Mucosa of gallbladder (tissue), 1 donor: ENCODE measurements at regions not wholly inside any gene's neighbourhood (a gene's known extent, or its start where the extent isn't known, plus 50 kb on each side); places are given as distances from the start of the nearest gene placed in this dataset.
"Not testable (repeated sequence)": the region's sequence is repeated elsewhere in the genome, so short reads cannot be mapped to it uniquely, and the experiment has no call there.

ENCODE experiments used
- DNase-seq: peaks from one replicate; pipeline ENCODE4 v3.0.0-alpha.2; 2020; ENCODE audit warnings: low spot score
- donor health status: DM: no; HTN: no; CAD: no.

DNA sequence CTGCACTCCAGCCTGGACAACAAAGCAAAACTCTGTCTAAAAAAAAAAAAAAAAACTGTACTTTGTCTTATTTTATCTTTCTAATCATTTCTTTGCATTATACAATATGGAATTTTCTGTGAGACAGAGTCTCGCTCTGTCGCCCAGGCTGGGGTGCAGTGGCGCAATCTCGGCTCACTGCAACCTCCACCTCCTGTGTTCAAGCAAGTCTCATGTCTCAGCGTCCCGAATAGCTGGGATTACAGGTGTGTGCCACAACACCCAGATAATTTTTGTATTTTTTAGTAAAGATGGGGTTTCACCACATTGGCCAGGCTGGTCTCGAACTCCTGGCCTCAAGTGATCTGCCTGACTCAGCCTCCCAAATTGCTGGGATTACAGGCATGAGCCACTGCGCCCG lies 90.0 kb downstream of the MRPL14 start:
- DNase-seq = not testable (repeated sequence)

DNA sequence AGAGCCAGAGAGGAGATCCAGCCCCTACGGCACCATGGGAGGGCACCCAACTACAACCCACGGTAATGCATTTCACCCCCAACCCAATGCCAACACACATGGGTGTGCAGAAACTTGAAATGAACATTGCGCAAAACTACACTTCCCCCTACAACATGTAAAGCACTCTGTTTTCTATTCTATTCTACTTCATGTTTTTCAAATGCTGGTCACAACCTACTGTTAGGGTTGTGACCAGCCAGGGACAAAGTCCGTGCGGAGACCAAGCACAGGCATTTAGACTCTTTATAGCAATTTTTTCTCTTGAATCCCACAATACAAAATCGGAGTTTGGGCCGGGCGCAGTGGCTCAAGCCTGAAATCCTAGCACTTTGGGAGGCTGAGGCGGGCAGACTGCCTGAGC lies 90.6 kb downstream of the MRPL14 start:
- no peak for DNase-seq

DNA sequence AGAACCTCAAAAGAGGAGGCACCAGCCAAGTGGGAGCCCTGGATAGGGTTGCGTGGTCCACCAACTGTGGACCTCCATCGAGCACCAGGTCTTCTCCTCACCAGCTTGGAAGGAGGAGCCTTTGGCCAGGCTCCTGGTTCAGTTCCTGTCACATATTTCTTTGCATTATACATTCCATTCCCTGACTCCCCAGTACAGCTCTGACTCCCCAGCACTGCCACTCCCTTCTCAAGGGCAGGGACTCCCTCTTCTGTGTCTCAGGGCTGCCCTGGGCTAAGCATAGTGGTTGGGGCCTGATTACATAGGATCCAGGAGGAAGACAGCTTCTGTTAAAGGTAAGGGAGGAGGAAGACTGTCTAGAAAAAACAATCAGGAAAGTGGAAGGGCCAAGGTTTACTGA lies 91.1 kb downstream of the MRPL14 start:
- no peak for DNase-seq

DNA sequence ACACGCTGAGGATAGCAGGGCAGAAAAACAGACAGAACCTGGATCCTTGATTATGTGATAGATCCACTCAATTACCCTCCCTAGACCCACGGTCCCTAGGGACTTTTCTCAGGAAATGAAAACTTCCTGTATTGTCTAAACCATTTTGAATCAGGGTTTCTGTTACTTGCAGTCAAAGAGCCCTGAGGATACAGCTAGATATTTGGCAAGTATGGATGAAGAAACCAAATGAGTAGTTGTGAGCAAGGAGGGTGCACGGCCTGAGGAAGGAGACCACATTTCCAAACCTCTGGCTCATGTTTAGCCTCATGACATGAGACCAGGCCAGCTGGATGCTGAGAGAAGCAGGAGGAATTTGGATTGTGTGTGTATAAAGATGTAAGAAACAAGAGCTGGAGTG lies 91.6 kb downstream of the MRPL14 start:
- DNase-seq = no peak

DNA sequence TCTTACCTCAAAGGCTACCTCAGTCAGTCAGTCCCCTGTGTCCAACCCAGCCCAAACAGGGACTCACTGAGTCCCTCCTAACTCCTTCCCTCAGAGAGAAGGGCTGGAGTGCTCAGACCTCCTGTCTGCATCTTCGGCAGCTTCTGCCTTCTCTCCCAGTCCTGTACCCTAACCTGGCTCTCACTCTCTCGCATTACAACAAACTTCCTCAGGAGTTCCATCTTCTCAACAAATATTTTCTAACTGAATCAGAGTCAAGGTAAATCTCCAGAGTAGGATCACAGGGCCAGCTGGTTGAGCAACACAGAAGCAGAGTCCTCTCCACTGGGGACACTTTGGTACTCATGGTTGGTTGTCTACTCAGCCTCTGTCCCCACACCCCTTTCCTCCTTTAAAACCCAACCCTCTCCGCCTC lies 92.3 kb downstream of the MRPL14 start:
- DNase-seq = no peak

DNA sequence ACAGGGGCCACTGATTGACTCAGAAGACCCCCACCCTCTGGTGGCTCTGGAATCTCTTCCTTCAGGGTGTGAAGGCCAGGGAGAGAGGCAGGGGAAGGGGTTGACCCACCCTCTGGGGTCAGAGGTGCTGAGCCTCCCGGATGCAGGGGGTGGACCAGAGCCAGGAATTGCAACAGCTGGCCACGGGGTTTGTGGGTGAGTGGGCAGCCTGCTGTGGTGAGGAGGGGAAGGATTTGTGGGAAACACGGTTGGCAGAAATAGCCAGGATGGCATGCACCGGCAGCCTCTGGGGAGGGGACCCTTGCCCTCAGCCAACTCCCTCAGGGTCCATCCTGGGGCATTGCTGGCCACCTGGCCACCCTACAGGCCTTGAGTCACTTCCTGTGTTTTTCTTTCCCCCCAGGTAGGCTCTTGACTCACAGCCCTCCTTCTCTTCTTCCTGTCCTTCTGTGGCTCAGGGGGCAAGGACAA lies 92.8 kb downstream of the MRPL14 start:
- DNase-seq = no peak

DNA sequence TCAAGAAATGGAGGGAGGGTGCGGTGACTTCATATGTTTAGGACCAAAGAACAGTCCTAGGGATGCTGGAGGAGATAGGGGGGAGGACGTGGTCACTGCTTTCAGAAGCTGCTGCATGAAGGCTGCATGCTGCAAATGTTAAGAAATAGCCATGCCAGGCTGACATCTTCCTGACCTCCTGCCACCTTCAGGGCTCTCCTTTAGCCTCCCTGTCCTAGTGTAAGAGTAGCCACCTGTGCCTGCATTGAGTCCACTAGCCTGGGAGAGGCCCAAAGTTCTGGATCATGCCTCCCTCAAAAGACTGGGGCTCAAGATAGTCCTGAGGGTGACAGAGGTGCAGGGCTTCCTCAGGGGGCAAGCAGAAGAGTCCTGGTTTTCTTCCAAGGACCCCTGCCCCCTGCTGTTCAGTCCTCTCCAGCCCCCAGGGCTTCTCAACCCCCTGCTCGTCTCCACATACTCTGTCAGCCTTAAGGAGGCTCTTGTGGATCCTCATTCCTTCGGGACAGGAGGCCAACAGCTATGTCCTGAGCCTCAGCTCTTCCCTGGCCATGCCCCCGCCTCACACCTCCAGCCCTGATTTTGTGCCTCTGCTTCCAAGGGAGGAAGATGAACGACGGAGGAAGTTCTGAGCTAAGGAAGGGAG lies 96.3 kb downstream of the MRPL14 start:
- DNase-seq = no peak

DNA sequence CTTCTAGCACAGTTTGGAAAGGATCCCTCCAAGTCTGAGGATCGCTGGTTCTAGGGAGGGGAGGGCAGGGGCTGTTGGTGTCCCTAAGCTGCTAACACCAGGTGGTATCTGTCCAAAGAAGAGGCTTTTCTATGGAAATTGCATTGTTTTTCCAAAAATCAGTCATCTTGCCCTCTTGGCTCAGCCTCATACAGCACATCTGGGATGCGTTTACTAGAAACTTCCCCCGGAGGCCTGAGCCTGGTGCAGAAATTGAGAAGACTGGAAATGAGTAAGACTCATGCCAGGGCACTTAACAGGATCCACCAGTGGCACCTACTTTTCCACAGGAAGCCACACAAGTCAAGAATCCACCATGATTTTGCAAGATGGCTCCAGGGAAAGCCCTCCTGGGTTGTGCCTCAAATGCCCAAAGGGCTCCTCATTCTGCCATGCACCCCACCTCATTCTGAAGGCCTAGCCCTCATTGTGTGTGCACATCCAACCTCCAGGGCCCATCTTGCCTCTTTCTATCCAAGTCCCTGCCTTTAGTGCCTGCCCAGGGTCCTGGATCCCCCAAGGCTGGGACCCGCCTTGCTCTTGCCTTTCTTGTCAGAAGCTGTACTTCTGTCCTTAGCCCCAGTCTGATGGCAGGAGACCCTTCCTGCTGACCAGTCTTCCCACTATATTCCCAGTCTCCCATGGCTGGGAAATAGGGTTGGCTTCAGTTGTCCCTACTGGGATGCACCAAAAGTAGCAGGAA lies 97.6 kb downstream of the MRPL14 start:
- DNase-seq = no peak

DNA sequence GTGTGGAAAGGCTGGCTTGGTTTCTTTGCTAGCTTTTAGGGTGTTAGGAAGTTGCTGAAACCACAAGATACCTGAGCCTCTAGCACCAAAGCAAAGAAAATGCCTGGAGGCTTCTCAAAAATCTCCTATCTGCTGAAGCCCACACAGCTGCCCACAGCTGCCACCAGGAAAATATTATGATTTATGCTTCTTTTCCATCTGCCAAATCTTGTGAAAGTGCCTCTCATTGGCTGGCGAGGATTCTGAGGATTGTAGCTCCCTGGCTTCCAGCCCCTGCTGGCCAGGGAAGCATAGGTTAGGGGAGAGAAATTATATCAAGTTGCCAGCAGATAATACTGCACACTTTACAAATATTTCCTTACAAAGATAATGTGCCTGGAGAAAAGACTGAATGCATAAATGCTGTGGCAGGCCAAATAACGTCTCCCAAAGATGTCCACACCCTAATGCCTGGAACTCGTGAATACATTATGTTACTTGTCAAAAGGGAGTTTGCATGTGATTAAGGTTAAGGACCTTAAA lies 98.4 kb downstream of the MRPL14 start:
- DNase-seq = no peak

DNA sequence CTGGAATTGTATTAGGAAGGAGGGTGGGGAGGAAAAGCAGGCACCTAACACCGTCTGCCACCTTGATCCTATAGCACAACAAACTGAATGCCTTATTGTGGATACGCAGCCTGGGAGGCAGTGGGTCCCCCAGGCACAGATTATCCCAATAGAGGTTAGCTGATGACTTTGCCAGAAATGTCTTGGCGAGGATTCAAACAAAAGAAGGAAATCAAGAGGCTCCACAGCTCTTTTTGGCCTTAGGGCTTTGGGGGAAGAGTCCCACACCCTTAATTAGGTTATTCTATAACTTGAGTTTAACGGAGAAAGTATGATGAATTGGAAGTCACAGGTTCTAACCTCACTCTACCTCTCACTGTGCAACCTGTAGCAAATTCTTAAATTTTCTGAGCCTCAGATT lies 102.0 kb downstream of the MRPL14 start:
- no peak for DNase-seq

DNA sequence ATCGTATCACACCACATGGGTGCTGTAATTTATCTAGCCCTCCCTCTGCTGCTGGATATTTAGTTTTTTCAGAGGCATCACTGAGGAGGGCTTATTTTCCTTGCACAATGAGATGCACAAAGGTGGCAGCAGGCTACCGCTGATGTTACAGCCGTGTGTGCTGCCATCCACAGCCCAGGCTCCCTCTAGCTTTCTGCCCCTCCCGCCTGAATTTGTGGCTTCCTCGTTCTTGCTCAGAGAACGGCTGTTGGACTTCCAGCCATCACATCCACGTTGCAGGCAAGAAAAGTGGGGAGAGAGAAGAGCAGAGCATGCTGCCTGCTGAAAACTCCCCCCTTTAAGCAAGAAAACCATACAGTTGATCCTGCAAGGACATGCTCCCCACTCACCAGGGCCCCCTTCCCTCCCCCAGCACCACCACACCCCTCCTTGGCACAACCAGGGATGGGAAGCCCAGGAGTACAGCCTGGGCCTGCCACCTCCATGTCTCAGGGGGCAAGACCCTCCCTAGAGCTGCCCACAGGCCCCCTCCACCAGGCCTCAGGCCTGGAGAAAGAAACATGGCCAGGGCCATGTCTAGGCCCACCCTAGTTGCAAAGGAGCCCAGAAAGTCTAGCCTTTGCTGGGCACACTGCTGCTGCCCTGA lies 102.6 kb downstream of the MRPL14 start:
- DNase-seq = no peak

DNA sequence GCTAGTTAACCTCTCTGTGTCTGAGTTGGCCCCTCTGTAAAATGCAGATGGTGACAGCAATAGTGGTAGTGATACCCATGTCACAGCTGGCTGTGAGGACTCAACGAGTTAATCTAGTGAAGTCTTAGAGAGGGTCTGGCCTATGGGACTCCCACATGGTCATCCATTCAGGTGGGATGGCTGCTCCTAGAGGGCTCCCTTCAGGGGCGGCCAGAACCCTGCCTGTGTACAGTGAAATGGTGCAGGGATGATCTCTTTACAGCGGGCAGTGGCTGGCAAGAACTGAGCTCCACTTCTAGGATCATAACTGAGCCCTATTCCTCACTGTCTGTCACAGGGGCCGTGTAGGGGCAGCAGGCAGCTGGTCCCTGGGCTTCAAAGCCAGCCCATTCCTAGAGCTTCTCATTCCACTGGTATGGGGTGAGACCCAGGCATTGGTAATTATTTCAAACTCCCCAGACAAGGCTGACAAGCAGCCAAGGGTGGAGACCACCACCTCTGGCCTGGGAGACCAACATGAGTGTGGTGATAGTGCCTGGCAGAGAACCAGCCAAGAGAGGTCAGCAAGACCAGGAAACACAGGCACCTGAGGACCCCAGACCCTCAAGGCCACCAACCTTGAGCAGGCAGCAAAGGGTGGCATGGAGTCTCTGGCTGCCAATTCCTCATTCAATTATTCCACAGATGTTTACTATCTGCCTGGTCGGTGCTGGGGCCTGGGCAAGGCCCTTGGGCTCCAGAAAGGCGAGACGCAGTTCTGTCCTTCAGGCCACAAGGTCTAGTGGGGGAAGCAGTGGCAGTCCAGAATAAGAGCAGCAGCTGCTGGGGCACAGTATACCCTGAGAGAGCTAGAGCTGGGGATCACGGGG lies 103.4 kb downstream of the MRPL14 start:
- no peak for DNase-seq

DNA sequence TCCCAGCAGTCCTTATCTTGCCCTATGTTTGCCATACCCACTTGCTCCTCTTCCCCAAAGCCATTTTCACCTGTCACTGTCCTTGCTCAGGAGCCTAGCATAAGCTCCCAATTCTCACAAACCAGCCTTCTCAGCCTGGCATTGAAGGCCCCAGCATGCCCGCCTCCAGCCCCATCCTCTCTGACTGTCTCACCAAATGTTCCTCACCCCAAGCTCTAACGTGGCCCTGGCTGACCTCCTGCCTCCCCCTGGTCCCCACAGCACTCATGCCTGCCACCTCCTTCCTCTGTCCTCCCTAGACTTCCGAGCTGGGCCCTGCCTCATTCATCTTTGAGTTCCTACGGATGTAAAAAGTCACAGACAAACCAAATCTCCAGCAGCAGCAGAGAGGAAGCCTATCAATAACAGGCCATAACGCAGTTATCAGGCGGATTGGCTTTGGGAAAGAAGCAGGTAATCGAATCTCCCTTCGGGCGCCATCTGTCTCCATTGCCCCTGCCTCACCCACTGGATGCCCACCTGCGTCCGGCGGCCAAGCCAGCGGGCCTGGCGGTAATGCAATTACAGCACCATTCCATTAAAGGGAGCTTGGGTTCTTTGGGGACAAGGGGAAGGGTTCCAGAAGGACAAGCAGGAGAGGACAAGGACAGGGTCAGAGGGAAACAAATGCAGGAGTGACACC lies 104.4 kb downstream of the MRPL14 start:
- DNase-seq = no peak

DNA sequence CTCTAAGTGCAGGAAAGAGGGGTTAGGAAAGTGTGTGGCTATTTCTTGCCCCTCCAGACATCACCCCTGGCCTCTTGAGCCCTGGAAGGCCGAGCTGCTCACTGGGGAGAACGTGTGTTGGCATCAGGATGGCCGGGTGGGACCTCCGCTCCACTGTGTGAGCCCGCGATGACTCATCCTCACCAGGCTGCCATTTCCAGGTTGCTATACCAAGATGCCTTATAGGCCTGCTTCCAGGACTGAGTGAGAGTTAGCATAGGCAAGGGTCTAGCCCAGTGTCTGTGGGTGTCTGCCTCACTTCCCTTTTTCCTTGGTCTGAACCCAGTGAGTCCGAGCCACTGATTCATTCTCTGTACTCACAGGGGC lies 105.0 kb downstream of the MRPL14 start:
- DNase-seq = no peak

DNA sequence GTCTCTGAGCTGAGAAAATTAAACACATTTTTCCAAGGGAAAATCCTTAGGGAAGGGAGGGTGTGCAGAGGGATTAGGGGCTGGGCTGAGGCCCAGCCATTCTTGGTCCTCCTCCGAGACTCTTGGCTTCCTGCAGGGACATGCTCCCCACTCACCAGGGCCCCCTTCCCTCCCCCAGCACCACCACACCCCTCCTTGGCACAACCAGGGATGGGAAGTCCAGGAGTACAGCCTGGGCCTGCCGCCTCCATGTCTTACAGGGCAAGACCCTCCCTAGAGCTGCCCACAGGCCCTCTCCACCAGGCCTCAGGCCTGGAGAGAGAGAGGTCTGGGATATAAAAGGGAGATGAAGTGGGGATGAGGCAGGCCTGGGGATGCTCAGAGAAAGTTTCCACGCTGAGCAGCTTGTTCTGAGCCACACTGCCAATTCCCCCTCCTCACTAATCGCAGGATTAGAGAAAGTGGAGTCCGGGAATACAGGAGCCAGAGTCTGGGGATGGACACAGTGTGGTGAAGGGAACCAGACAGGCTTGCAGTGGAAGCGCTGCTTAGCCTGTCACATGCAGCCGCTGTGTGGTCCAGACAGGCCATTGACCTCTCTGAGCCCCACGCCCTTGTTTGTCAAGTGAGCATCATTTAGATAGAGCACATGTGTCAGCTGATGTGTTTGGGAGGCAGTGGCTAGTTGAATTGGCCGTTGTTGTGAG lies 105.5 kb downstream of the MRPL14 start:
- DNase-seq = no peak

DNA sequence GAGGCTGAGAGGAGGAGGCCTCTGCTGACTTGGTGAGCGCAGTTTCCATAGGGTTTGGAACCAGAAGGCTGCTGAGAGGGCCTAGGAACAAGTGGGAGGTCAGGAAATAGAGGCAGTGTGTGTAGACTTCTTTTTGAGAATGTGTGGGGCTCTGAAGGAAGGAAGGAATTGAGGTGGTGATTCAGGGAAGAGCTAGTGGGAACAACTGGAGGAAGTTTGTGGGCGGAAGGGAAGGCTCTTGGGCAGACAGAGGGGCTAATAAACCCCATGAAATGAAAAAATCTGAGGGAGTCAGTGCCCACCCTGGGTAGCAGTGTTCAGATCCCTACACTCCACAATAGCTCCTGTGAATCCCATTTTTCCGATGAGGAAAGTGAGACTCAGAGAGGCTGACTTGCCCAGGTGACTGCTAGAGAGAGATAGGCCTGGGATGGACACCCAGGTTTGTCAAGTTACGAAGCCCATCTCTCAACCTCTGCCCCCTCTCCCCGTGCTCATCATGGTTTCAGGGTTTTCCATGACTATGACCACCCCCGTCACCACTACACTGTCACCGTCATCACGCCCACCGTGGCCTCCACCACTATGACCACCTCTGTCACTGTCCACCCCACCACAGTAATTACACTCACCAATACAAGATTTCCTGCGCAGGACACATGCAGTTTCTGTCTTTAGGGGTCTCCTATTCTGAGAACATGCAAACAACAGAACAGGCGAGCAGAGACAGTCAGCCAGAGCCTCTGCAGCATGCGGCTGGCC lies 106.4 kb downstream of the MRPL14 start:
- DNase-seq = no peak

DNA sequence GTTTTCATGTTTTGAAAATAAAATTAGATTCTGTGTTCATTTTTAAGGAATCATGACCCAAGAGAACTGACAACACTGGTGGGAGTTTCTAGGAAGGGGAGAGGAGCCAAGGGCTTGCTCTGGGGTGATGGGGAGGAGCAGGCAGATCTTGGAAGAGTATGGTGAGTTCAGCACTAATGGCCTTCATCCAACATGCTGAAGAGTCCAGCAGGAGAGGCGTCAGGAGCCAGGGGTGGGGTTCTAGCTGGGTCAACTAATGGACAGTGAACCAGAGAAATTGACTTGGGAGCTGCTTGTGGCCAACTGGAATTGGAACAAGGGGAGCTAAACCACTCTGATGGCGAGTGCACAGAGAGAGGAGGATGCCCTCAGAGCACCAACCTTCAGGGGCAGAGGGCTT lies 107.1 kb downstream of the MRPL14 start:
- no peak for DNase-seq

DNA sequence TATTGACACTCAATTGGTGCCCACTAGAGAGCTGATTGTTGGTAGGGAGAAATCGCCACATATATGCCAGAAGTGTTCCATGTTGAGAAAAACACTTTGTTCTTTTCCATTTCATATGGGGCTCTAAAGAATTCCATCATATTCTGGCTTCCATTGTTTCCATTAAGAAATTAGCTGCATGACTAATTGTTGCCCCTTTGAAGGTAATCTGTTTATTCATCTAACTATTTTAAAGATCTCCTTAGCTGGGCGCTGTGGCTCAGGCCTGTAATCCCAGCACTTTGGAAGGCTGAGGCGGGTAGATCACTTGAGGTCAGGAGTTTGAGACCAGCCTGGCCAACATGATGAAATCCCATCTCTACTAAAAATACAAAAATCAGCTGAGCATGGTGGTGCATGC lies 109.9 kb downstream of the MRPL14 start:
- not testable (repeated sequence) for DNase-seq

DNA sequence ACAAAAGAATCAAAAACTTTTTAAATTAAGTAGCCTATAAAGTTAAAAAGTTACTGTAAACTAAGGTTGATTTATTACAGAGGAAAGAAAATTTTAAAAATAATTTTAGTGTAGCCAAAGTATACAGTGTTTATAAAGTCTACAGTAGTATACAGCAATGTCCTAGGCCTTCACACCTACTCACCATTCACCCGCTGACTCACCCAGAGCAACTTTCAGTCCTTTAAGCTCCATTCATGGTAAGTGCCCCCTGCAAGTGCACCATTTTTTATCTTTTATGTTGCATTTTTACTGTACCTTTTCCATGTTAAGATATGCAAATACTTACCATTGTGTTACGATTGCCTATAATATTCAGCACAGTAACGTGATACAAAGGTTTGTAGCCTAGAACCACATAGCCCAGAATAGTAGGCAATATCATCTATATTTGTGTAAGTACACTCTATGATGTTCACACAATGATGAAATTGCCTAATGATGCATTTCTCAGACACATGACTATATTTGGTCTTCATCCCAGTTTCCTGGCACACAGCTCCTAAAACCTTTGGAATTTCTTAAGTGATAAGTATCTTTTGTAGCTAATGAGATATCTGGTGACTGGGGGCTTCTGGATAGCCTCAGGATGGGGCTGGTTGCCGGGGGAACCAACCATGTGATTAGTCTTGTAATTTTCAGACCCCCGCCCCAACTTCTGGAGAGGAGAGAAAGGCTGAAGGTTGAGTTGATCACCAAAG lies 111.0 kb downstream of the MRPL14 start:
- DNase-seq = no peak
